HG03175 (cell line): ENCODE measurements at regions not wholly inside any gene's neighbourhood (a gene's known extent, or its start where the extent isn't known, plus 50 kb on each side); places are given as distances from the start of the nearest gene placed in this dataset.

Experiments used
- ATAC-seq: cut with Tn5 transposase; IDR thresholded peaks from one replicate; pipeline ENCODE4 v1.9.1; 2021; ENCODE audit warnings: mild to moderate bottlenecking, moderate library complexity; ENCODE audit not compliant: unreplicated experiment

- no peak for ATAC-seq
Measured at GRCh38 chr10:71042699-71043098, 154.3 kb upstream of the PCBD1 start.

- ATAC-seq = no peak
Measured at GRCh38 chr10:71043858-71044257, 155.5 kb upstream of the PCBD1 start.

- no peak for ATAC-seq
Measured at GRCh38 chr10:71044720-71045119, 156.4 kb upstream of the PCBD1 start.

- no peak for ATAC-seq
Measured at GRCh38 chr10:71045204-71045809, 156.9 kb upstream of the PCBD1 start.

- no peak for ATAC-seq
Measured at GRCh38 chr10:71045936-71046335, 157.6 kb upstream of the PCBD1 start.

- no peak for ATAC-seq
Measured at GRCh38 chr10:71046747-71047146, 158.4 kb upstream of the PCBD1 start.

- no peak for ATAC-seq
Measured at GRCh38 chr10:71048971-71049615, 160.7 kb upstream of the PCBD1 start.

- ATAC-seq = no peak
Measured at GRCh38 chr10:71049994-71050393, 161.6 kb upstream of the PCBD1 start.

GRCh38 chr10:71052076-71052660, 160.2 kb upstream of the UNC5B start:
- no peak for ATAC-seq

GRCh38 chr10:71052708-71053107, 159.7 kb upstream of the UNC5B start:
- no peak for ATAC-seq

GRCh38 chr10:71053169-71053895, 159.0 kb upstream of the UNC5B start:
- ATAC-seq = no peak

- ATAC-seq = no peak
Measured at GRCh38 chr10:71058308-71058707, 154.1 kb upstream of the UNC5B start.

- ATAC-seq = no peak
Measured at GRCh38 chr10:71059054-71059818, 153.1 kb upstream of the UNC5B start.

GRCh38 chr10:71059943-71060342, 152.4 kb upstream of the UNC5B start:
- ATAC-seq = no peak

GRCh38 chr10:71060476-71061426, 151.6 kb upstream of the UNC5B start:
- no peak for ATAC-seq

- no peak for ATAC-seq
Measured at GRCh38 chr10:71061472-71061871, 150.9 kb upstream of the UNC5B start.

- no peak for ATAC-seq
Measured at GRCh38 chr10:71062156-71062555, 150.2 kb upstream of the UNC5B start.

- no peak for ATAC-seq
Measured at GRCh38 chr10:71063401-71063800, 149.0 kb upstream of the UNC5B start.

- no peak for ATAC-seq
Measured at GRCh38 chr10:71064413-71065118, 147.8 kb upstream of the UNC5B start.
